ENCODE measurements at regions not wholly inside any gene's neighbourhood (a gene's known extent, or its start where the extent isn't known, plus 50 kb on each side); places are given as distances from the start of the nearest gene placed in this dataset.

GRCh38 chr14:85728476-85729065 lies 198.6 kb downstream of the FLRT2 start:
- no peak overlapping the region for H3K9ac ChIP-seq (replicated peaks; ENCODE audit: extremely low read depth, insufficient read depth, low read length)
- no peaks in the 10 kb centered on the region for H3K27me3 ChIP-seq (ENCODE audit: control insufficient read depth in 2 of 2, insufficient read depth in 2 of 2, low read length in 2 of 2)
- H3K9me1 ChIP-seq (replicated peaks; ENCODE audit: control insufficient read depth, extremely low read depth, insufficient read depth, low read length), result no peaks in the 10 kb centered on the region
- FAIRE-seq (no peak), DNase-seq (ENCODE audit: low read depth, low spot score) (no peak)
- TF ChIP-seq CTCF (IDR thresholded peaks at IDR 0.05; ENCODE audit: extremely low read depth in 1 of 2, insufficient read depth in 1 of 2, low read depth in 1 of 2, low read length in 2 of 2) (no peak), GATA2 (IDR thresholded peaks at IDR 0.05; ENCODE audit: insufficient read depth, insufficient read length, low read depth, low read length) (no peak), MYC (IDR thresholded peaks at IDR 0.05; ENCODE audit: low read depth, low read length) (no peak), JUN (IDR thresholded peaks at IDR 0.05; ENCODE audit: borderline replicate concordance, insufficient read depth, insufficient read length, low read depth) (no peak), POLR2A (IDR thresholded peaks at IDR 0.05; ENCODE audit: low read depth, low read length) (no peak), FOS (IDR thresholded peaks at IDR 0.05; ENCODE audit: borderline replicate concordance, insufficient read depth, low read length) (no peak), POLR2AphosphoS5 (IDR thresholded peaks at IDR 0.05; ENCODE audit: insufficient read depth, low read depth, low read length) (no peak), EZH2 (IDR thresholded peaks at IDR 0.05; ENCODE audit: borderline replicate concordance, low read depth, low read length, severe bottlenecking) (no peak)
- TF ChIP-seq, protein P1, sequence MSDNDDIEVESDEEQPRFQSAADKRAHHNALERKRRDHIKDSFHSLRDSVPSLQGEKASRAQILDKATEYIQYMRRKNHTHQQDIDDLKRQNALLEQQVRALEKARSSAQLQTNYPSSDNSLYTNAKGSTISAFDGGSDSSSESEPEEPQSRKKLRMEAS (IDR thresholded peaks at IDR 0.05; ENCODE audit: insufficient read depth, insufficient read length), result no peak
- dilution Hi-C loops (cut with MboI; ENCODE audit: extremely low pct_ligation_motif_present, low sequenced_read_pairs) (no loop called here), intact Hi-C loops (cut with micrococcal nuclease) (no loop called here)
- no peaks in the 10 kb centered on the region for H4K20me1 ChIP-seq (replicated peaks; ENCODE audit: control insufficient read depth, extremely low read depth, insufficient read depth, low read length)
- no peak overlapping the region for H2AFZ ChIP-seq (ENCODE audit: low read depth, low read length)
- no peaks in the 10 kb centered on the region for H3K36me3 ChIP-seq (ENCODE audit: control insufficient read depth in 2 of 2, extremely low read depth in 1 of 2, insufficient read depth in 2 of 2, low read length in 2 of 2)
- no peaks in the 10 kb centered on the region for H3K4me1 ChIP-seq (ENCODE audit: control insufficient read depth, extremely low read depth, insufficient read depth, low read length)
- H3K4me2 ChIP-seq (ENCODE audit: insufficient read depth, low read length), result no peak overlapping the region
- no TSS peak for BruUV-seq (replicated peaks)
- H3K27ac ChIP-seq (ENCODE audit: insufficient read depth, low read depth, low read length), result no peak overlapping the region
- POLR2A ChIA-PET, result no interaction called here
- CTCF ChIA-PET, result no interaction called here
- no peak overlapping the region for H3K4me3 ChIP-seq (replicated peaks in 1 of 3; ENCODE audit: insufficient read depth in 1 of 3, low read depth in 1 of 3, low read length in 3 of 3)
- no peaks in the 10 kb centered on the region for H3K9me3 ChIP-seq (replicated peaks; ENCODE audit: control insufficient read depth, insufficient read depth, low read length)
- H3K79me2 ChIP-seq (ENCODE audit: control insufficient read depth, insufficient read depth, low read length), result no peaks in the 10 kb centered on the region
